ENCODE measurements at regions not wholly inside any gene's neighbourhood (a gene's known extent, or its start where the extent isn't known, plus 50 kb on each side); places are given as distances from the start of the nearest gene placed in this dataset.

DNA sequence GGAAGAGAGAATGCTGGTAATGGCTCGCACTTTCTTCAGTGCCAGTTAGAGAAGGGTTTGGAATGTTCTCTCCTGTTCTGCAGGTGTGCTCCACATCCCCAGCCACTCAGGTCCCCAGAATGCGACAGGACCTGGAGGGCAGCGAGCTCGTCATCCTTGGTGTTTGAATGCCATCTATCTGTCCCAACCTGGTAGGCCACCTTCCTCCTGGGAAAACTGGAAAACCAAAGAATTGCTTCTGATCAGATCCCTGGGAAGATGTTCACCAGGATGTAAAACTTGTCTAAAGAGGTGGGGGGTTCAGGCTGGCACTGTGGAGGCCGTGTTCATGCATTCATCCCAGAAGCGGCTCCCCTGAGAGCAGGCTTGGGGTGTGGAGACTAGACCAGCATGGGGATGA is 379.5 kb downstream of the GLRX3 start:
- TF ChIP-seq NANOG (IDR thresholded peaks at IDR 0.05; ENCODE audit: borderline replicate concordance) (no peak), ZNF114 (CRISPR knock-in tag; IDR thresholded peaks at IDR 0.05) (no peak), JUNB (IDR thresholded peaks at IDR 0.05; ENCODE audit: unreplicated experiment) (no peak), POLR2AphosphoS5 (IDR thresholded peaks at IDR 0.05; ENCODE audit: low read depth) (no peak), EZH2 (IDR thresholded peaks at IDR 0.05; ENCODE audit: low read depth, unreplicated experiment) (no peak), CREB1 (CRISPR knock-in tag; IDR thresholded peaks at IDR 0.05; ENCODE audit: low read depth) (no peak), STAT1 (IDR thresholded peaks at IDR 0.05; ENCODE audit: unreplicated experiment) (no peak), EZH2phosphoT487 (IDR thresholded peaks at IDR 0.05; ENCODE audit: unreplicated experiment) (no peak), ZNF331 (CRISPR knock-in tag; IDR thresholded peaks at IDR 0.05; ENCODE audit: low read depth) (no peak)
- TF ChIP-seq, protein P1, sequence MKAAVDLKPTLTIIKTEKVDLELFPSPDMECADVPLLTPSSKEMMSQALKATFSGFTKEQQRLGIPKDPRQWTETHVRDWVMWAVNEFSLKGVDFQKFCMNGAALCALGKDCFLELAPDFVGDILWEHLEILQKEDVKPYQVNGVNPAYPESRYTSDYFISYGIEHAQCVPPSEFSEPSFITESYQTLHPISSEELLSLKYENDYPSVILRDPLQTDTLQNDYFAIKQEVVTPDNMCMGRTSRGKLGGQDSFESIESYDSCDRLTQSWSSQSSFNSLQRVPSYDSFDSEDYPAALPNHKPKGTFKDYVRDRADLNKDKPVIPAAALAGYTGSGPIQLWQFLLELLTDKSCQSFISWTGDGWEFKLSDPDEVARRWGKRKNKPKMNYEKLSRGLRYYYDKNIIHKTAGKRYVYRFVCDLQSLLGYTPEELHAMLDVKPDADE (IDR thresholded peaks at IDR 0.05) = no peak
- TF ChIP-seq, protein P2, sequence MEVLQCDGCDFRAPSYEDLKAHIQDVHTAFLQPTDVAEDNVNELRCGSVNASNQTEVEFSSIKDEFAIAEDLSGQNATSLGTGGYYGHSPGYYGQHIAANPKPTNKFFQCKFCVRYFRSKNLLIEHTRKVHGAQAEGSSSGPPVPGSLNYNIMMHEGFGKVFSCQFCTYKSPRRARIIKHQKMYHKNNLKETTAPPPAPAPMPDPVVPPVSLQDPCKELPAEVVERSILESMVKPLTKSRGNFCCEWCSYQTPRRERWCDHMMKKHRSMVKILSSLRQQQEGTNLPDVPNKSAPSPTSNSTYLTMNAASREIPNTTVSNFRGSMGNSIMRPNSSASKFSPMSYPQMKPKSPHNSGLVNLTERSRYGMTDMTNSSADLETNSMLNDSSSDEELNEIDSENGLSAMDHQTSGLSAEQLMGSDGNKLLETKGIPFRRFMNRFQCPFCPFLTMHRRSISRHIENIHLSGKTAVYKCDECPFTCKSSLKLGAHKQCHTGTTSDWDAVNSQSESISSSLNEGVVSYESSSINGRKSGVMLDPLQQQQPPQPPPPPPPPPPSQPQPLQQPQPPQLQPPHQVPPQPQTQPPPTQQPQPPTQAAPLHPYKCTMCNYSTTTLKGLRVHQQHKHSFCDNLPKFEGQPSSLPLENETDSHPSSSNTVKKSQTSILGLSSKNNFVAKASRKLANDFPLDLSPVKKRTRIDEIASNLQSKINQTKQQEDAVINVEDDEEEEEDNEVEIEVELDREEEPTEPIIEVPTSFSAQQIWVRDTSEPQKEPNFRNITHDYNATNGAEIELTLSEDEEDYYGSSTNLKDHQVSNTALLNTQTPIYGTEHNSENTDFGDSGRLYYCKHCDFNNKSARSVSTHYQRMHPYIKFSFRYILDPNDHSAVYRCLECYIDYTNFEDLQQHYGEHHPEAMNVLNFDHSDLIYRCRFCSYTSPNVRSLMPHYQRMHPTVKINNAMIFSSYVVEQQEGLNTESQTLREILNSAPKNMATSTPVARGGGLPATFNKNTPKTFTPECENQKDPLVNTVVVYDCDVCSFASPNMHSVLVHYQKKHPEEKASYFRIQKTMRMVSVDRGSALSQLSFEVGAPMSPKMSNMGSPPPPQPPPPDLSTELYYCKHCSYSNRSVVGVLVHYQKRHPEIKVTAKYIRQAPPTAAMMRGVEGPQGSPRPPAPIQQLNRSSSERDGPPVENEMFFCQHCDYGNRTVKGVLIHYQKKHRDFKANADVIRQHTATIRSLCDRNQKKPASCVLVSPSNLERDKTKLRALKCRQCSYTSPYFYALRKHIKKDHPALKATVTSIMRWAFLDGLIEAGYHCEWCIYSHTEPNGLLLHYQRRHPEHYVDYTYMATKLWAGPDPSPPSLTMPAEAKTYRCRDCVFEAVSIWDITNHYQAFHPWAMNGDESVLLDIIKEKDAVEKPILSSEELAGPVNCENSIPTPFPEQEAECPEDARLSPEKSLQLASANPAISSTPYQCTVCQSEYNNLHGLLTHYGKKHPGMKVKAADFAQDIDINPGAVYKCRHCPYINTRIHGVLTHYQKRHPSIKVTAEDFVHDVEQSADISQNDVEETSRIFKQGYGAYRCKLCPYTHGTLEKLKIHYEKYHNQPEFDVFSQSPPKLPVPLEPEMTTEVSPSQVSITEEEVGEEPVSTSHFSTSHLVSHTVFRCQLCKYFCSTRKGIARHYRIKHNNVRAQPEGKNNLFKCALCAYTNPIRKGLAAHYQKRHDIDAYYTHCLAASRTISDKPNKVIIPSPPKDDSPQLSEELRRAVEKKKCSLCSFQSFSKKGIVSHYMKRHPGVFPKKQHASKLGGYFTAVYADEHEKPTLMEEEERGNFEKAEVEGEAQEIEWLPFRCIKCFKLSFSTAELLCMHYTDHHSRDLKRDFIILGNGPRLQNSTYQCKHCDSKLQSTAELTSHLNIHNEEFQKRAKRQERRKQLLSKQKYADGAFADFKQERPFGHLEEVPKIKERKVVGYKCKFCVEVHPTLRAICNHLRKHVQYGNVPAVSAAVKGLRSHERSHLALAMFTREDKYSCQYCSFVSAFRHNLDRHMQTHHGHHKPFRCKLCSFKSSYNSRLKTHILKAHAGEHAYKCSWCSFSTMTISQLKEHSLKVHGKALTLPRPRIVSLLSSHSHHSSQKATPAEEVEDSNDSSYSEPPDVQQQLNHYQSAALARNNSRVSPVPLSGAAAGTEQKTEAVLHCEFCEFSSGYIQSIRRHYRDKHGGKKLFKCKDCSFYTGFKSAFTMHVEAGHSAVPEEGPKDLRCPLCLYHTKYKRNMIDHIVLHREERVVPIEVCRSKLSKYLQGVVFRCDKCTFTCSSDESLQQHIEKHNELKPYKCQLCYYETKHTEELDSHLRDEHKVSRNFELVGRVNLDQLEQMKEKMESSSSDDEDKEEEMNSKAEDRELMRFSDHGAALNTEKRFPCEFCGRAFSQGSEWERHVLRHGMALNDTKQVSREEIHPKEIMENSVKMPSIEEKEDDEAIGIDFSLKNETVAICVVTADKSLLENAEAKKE (CRISPR knock-in tag; IDR thresholded peaks at IDR 0.05) = no peak
- TF ChIP-seq, protein P3, sequence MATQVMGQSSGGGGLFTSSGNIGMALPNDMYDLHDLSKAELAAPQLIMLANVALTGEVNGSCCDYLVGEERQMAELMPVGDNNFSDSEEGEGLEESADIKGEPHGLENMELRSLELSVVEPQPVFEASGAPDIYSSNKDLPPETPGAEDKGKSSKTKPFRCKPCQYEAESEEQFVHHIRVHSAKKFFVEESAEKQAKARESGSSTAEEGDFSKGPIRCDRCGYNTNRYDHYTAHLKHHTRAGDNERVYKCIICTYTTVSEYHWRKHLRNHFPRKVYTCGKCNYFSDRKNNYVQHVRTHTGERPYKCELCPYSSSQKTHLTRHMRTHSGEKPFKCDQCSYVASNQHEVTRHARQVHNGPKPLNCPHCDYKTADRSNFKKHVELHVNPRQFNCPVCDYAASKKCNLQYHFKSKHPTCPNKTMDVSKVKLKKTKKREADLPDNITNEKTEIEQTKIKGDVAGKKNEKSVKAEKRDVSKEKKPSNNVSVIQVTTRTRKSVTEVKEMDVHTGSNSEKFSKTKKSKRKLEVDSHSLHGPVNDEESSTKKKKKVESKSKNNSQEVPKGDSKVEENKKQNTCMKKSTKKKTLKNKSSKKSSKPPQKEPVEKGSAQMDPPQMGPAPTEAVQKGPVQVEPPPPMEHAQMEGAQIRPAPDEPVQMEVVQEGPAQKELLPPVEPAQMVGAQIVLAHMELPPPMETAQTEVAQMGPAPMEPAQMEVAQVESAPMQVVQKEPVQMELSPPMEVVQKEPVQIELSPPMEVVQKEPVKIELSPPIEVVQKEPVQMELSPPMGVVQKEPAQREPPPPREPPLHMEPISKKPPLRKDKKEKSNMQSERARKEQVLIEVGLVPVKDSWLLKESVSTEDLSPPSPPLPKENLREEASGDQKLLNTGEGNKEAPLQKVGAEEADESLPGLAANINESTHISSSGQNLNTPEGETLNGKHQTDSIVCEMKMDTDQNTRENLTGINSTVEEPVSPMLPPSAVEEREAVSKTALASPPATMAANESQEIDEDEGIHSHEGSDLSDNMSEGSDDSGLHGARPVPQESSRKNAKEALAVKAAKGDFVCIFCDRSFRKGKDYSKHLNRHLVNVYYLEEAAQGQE (IDR thresholded peaks at IDR 0.05; ENCODE audit: unreplicated experiment) = no peak
- TF ChIP-seq, protein P4, sequence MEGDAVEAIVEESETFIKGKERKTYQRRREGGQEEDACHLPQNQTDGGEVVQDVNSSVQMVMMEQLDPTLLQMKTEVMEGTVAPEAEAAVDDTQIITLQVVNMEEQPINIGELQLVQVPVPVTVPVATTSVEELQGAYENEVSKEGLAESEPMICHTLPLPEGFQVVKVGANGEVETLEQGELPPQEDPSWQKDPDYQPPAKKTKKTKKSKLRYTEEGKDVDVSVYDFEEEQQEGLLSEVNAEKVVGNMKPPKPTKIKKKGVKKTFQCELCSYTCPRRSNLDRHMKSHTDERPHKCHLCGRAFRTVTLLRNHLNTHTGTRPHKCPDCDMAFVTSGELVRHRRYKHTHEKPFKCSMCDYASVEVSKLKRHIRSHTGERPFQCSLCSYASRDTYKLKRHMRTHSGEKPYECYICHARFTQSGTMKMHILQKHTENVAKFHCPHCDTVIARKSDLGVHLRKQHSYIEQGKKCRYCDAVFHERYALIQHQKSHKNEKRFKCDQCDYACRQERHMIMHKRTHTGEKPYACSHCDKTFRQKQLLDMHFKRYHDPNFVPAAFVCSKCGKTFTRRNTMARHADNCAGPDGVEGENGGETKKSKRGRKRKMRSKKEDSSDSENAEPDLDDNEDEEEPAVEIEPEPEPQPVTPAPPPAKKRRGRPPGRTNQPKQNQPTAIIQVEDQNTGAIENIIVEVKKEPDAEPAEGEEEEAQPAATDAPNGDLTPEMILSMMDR (conservative IDR thresholded peaks at IDR 0.05; ENCODE audit: low read depth in 2 of 2) = no peak
- H3K4me1 Mint-ChIP-seq = no peaks in the 10 kb centered on the region
- Histone ChIP-seq H3K27me3 (ENCODE audit: insufficient read depth) (no peaks in the 10 kb centered on the region), H2AFZ (no peak overlapping the region), H3K4me2 (no peak overlapping the region), H4K20me1 (replicated peaks; ENCODE audit: insufficient read depth) (no peaks in the 10 kb centered on the region), H3K79me2 (replicated peaks; ENCODE audit: insufficient read depth) (no peaks in the 10 kb centered on the region), H3F3A (replicated peaks; ENCODE audit: low read depth) (no peaks in the 10 kb centered on the region), H3K4me3 (no peak overlapping the region), H3K9me2 (ENCODE audit: insufficient read depth) (no peaks in the 10 kb centered on the region), H3K4me1 (ENCODE audit: insufficient read depth) (no peaks in the 10 kb centered on the region), H3K27ac (ENCODE audit: low read depth) (no peak overlapping the region), H3K36me3 (ENCODE audit: insufficient read depth) (peaks cover 12% of the 10 kb centered on the region; the same call in 1 of the 2 replicates)
- H3K27me3 Mint-ChIP-seq (ENCODE audit: insufficient read depth, low read depth, poor library complexity) = peaks cover 5% of the 10 kb centered on the region
- ATAC-seq (no peak), DNase-seq (ENCODE audit: low spot score) (no peak)
- peaks cover 96% of the 10 kb centered on the region for H3K9me3 Mint-ChIP-seq
- peaks cover 50% of the 10 kb centered on the region for H3K36me3 Mint-ChIP-seq (ENCODE audit: low read depth)
- H3K27ac Mint-ChIP-seq = no peak overlapping the region
- no peak overlapping the region for H3K4me3 Mint-ChIP-seq

Measured in GM23338 (cell line).